GM19035 (cell line): ENCODE measurements at regions not wholly inside any gene's neighbourhood (a gene's known extent, or its start where the extent isn't known, plus 50 kb on each side); places are given as distances from the start of the nearest gene placed in this dataset.
A peak's percentile ranks its signal among the peaks of the same experiment; 100 is the strongest.

Source experiments
- ATAC-seq: cut with Tn5 transposase; IDR thresholded peaks from one replicate; pipeline ENCODE4 v1.9.1; 2021; ENCODE audit not compliant: unreplicated experiment

GRCh38 chr21:15514073-15514946 lies 215.5 kb upstream of the USP25 start:
- peak; percentile 96 for ATAC-seq

DNA sequence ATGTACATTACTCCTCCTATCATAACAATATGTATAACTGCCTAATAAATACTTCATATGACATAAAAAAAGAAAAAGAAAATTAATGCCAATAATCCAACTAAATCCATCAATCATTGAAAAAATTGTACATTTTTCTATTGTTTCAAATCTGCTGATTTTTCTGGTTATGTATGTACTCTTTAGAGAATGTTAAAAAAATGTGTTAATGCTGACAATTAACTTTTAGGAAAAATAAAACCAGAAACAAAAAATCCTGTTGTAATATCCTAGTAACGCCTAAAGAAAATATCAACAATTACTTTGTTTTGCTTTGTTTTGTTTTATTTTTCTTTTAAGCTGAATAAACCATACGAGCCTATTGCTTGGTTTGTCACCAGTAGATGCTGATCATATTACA lies 213.9 kb upstream of the USP25 start:
- no peak for ATAC-seq

DNA sequence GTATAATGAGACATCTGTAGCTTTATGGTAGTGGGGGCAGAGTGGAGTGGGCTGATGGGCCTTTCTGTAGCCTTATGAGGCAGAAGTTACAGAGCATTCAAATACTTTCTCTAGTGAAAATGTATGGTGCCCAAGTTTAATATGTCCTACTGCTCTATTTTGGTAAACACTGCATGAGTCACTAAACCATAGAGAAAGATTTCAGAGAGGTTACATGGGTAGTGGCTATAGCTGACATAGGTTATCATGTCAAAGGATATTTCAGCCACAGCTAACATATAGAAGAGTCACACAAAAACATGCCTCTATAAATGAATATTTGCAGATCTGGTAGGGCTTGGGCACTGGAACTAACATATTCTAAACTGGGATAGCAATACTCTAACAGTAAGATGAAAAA lies 212.4 kb upstream of the USP25 start:
- no peak for ATAC-seq

DNA sequence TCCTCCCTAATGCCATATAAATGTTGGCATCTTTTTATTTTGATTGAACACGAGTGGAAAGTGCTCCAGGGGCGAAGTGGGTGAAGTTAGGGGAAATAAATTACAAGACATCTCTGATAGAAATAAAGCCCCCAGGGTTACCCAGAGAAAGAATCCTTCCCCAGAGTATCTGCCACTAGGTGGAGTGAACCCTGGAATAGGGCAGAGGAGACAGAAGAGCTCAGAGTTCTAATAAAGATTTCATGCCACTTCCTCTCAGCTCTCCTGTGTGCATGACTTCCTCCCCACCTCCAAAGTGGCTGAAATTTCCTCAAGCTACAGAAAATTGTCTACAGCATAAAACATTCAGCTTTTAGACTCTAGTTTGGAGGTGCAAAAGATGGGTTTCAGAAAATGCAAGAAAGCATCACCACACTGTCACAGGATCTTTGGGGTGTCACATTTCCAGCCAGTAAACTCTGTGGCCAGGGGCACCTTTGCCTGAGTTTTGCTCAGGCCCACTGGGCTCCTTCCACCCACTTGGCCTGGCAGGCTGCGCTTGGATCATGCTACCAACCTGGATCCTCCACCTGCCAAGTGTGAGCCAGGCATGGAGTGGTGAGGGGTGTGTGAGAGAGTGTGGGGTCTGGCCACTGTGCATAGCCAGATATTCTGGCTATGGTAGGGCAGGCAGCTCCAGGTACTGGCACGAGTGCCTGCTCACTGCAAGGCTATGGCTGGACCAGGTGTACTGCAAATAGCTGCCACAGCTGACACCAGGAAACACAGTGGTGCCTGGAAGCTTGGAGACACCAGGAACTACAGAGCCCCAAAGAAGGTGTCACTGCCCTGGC lies 208.8 kb upstream of the USP25 start:
- no peak for ATAC-seq

DNA sequence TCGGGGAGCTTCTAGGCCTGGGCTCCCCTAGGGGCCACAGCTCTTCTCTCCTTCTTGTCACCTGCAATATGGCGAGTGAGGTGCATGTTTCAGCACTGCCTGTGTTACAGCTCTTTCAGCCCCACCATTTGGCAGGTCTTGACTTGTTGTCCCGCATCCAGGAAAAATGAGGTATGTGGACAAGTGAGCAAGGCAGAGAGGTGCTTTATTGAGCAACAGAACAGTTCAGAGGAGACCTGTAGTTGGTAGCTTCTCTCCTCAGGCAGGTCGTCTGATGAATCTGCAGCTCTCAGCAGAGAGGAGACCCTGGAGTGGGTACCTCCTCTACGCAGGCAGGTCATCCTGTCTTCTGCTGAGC lies 208.2 kb upstream of the USP25 start:
- no peak for ATAC-seq

DNA sequence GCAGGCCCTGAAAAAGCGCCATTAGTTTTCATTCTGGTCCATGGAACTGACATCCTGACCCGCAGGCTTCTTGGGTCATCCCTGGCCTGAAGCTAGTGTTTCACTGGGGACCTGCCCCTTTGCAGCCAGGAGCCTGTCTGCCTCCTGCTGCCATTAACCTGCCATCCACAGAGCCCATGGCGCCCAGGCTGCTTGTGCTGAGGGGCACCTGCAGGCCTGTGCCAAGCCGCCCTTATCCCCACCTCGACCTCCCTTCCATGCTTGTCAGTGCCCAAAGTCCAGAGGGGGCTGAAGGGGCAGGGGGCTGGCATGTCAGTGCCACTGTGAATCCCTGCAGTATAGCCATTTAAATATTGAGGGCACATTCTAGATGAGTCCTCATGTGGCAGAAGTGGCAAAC lies 207.6 kb upstream of the USP25 start:
- ATAC-seq: no peak

GRCh38 chr21:15524855-15525254 lies 204.9 kb upstream of the USP25 start:
- ATAC-seq: no peak

GRCh38 chr21:15526798-15527197 lies 203.0 kb upstream of the USP25 start:
- no peak for ATAC-seq

DNA sequence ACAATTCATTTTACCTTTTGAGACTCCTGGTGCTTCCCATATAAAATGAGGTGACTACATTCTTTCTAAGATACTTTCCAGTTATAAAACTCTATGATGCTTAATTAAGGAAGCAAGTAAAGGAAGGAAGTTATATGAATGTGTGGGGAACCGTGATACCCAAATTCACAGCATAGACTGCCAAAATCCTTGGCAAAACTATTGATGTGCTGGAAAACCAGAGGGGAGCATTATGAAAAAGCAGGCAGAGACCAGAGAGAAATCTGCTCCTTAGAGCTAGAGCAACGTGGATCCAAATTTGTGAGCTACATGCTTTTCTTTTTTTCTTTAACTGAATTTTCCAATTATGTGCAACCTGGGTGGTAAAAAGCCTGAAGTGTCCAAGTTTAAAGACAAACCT lies 201.4 kb upstream of the USP25 start:
- ATAC-seq: no peak

GRCh38 chr21:15531986-15532385 lies 197.8 kb upstream of the USP25 start:
- no peak for ATAC-seq

DNA sequence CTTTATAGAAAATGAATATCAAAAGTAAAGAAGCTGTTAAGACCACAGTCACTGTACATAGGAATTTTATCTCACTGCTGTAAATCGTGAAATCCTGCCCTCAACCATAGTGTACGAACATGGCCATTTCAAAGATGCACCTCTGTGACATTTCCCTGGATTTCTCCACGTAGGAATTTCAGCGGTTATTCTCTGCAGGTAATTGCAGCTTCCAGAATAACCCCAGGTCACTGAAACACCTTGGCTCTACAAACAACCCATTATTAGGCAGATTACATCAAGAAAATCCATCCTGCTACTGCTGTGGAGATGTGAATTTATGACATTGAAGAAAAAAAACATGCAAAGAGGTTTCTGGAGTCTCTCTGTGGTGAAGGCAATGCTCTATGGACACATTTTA lies 196.2 kb upstream of the USP25 start:
- no peak for ATAC-seq

DNA sequence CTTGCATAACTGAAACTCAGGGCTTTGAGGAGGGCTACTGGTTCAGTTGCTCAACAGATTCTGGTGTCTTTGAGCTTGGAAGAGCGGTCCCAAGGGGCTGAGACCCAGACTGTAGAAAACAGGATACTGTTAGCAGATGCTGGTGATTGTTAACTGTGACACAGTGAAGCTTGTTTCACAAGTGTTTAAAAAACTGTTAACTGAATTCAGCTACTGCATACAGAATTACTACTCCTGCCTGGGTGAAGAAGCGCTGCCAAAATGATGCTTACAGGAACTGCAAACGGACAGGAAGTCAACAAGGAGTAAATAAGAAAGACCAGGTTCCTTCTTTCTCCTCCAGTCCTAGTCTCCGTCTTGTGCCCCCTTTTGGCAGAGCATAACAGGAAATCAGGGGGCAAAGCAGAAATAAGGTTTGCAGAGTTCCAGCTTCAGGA lies 195.3 kb upstream of the USP25 start:
- no peak for ATAC-seq

DNA sequence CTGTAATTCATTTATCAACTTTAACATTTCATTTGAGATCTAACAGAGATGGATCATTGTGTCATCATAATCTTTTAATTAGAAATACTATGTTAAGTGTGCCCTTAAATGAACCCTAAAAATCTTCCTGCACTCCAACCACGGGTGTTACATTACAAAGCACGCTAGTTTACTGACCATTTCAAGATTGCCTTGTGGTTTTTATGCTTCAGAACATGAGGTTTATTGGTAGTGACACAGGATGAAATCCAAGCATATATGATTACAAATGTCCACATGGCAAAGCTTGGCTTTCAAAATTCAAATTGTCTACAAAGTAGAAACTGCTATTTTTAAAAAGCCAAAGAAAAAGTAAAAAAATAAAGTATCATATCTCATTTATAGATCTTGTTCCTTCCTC lies 190.4 kb upstream of the USP25 start:
- no peak for ATAC-seq

DNA sequence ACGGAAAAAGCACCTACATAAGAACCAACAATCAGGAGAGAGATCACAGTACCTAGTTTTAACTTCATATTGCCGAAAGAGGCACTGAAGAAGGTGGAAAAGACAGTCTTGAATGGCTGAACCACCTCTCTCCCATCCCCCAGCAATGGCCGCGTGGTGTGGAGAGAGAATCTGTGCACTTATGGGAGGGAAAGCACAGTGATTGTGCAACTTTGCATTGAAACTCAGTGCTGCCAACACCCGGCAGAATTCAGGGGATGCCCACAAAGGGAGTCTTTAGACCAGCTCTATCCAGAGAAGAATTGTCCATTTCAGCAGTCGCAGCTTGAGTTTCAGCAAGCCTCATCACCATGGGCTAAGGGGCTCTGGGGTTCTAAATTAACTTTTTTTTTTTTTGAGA lies 186.3 kb upstream of the USP25 start:
- no peak for ATAC-seq

DNA sequence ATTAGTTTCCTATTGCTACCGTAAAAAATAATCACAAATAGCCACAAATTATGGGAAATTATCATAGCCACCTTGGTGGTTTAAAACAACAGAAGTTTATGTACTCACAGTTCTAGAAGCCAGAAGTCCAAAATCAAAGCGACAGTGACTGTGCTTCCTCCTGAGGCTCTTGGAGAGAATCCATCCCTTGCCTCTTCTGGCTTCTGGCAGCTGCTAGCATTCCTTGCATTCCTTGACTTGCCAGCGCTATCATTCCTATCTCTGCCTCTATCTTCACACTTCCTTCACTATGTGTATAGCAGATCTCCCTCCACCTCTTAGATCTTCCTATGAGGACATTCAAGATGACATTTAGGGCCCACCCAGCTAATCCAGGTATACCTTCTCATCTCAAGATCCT lies 180.1 kb upstream of the USP25 start:
- ATAC-seq: no peak

- ATAC-seq: no peak
These were observed 176.8 kb upstream of the USP25 start for GRCh38 chr21:15552914-15553494.

DNA sequence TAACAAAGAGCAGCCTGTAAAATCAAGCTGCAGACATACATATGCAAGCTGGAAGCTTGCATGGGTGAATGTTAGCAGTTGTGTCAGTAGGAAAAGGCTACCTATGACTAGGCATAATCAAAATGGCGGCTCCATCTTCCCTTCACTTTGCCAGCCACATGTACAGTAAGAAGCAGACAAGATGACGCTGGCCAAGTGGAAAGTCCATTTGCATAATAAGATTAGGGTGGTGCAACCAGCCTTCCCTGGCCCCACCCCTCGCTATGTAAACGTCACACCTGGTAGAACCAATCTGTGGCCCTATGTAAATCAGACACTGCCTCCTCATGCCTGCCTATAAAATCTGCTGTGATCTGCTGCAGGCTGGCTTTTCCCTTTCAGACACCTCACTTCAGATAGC lies 171.9 kb upstream of the USP25 start:
- no peak for ATAC-seq

DNA sequence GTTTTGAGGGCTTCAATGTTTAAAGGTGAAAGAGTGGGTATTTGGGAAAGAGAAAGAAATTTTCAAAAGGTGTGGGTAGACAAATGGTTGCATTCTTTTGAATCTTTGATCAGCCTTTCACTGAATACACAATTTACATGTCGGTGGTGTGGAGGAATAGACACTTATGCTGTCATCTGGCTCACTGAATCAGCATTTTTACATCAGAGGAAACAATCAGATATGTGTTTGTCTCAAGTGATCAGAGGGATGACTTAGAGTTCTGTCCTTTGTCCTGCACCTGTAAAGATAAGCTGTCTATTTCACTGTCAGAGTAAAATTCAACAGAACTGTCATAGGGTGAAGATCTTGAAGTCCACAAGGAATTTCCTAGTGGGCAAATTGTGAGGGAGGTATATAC lies 170.9 kb upstream of the USP25 start:
- ATAC-seq: no peak

- ATAC-seq: no peak
These were observed 170.1 kb upstream of the USP25 start for GRCh38 chr21:15559660-15560059.

DNA sequence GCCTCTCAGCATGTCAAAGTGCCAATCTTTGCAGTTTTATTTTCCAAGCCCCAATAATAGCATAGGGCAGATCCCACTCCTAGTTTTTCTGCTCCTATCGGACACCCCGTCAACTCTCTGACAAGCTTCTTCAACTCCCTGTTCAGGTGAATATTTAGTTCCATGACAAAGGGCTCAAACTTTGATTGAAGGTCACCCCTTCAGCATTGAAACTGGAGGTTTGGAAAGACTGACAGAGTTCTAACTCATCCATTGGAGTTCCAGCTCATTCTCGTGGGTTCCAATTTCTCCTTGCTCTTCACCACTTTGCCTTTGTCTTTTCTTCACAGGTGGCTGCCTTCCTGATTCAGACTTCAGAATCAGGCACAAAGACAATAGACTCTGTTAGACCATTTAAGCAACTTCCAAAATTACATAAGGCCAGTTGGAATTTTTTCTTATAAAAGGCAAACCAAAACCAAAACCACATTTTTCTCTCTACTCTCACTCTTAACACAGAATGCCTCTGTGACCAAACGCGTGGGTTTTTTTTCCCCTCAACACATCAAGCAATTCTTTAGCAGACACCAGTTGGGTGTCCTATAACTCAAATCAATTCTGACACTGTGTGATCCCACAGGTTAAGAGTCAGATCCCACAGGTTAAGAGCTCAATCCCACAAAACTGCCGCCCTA lies 169.3 kb upstream of the USP25 start:
- ATAC-seq: no peak

DNA sequence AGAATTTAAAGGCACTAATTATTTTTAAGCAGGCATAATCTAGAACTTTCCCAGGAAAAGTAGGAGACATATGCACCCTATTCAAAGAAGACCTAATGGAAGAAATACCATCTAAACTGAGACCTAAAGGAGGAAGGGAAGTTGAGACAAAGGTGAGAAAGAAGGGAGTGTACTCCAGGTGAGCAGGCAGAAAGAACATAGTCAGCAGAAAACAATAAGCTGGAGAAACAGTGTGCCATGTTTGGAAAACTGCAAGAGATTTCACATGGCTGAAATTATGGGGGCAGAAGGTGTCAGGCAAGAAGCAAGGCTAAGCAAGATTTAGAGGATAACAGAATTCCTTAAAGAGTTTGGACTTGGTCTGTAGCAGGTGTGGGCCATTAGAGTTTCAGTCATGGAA lies 167.0 kb upstream of the USP25 start:
- no peak for ATAC-seq
